HS-27A (cell line): ENCODE measurements at regions not wholly inside any gene's neighbourhood (a gene's known extent, or its start where the extent isn't known, plus 50 kb on each side); places are given as distances from the start of the nearest gene placed in this dataset.
"Not testable (repeated sequence)": the region's sequence is repeated elsewhere in the genome, so short reads cannot be mapped to it uniquely, and the experiment has no call there.

Experiments used
- DNase-seq: peaks from one replicate; pipeline ENCODE4 v3.0.0-alpha.2; 2012; ENCODE audit warnings: low read depth, missing footprints

DNA sequence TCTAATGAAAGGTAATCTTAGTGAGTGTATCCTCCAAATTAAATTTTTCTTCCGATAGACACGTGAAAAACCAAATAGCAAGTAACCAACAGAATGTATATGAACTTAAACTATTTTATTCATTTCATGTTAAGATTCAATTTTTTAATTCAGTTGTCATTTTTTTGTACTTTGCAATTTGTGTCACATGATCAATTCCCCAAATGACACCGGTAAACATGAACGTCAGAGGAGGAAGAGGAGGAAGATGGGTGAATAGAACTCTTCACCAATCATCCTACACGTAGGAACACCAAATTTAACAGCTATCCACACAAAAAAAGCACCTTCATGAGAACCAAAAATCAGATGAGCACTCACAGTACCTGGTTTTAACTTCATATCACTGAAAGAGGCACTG lies 401.4 kb upstream of the MIR17HG start:
- DNase-seq: not testable (repeated sequence)

DNA sequence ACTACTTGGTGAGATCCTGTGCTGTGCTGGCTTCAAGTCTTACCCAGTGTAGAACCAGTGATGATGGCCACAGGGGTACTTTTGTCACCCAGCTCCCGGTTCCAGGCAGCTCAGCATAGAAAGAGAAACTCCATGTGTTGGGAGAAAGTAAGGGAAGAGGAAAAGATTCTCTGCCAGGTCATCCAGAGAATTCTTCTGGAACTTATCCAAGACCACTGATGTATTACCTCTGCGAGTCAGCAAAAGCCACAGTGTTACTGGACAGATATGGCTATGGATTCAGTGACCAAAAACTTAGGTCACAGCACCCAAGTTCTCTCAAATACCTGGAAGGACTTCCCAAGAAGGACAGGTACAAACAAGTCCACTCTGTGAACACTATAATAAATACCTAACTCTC lies 399.5 kb upstream of the MIR17HG start:
- no peak for DNase-seq

DNA sequence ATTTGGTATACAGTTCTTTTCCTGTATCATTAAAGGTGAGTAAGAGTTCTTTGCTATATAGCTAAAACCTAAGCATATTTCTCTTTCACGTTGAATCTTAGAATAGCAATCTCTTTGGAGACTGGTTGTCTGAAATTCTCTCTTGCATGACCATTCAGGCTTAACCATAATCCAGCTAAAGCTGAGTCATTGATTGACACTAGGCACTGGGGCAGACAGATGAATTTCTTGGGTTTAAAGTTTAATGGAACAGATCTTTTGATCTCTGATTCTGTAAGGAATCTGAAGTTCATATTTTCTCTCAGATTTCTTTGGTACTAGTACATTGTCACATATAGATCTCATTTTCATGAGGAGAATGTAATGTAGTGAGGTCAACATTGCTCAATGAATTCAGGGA lies 397.3 kb upstream of the MIR17HG start:
- DNase-seq: no peak

DNA sequence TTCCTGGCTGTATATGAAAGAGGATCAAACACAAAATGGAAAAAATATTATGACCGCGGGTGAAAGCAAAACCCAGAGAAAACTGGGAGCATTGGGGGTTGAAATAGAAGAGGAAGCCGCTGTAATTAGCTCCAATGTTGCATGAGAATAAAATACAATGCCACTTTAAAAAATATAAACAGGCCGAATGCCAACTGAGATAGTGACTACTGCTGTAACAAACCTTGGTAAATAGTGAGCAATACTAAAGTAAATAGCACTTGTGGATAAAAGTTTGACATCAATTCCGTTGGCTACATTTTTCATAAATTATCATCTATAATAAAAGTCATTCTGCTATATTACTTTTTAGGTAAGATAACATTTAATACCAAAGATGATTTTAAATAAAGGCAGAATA lies 395.8 kb upstream of the MIR17HG start:
- DNase-seq: no peak

DNA sequence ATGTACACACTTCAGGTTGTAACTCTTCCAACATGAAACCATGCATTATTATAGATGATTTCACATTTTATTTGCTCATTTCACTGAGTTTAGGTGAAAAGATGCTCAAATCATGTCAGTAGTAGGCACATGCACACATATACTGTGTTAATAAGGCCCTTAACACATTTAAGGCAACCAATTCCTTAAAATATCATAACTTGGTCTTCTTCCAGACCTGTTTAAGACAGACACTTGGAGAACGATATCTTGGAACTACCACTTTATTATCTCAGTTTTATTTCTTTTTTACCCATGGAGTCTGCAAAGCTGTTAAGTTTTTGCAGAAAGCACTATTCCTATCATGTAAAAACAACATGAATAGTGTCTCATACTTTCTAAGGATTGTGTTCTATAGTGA lies 395.2 kb upstream of the MIR17HG start:
- DNase-seq: no peak

DNA sequence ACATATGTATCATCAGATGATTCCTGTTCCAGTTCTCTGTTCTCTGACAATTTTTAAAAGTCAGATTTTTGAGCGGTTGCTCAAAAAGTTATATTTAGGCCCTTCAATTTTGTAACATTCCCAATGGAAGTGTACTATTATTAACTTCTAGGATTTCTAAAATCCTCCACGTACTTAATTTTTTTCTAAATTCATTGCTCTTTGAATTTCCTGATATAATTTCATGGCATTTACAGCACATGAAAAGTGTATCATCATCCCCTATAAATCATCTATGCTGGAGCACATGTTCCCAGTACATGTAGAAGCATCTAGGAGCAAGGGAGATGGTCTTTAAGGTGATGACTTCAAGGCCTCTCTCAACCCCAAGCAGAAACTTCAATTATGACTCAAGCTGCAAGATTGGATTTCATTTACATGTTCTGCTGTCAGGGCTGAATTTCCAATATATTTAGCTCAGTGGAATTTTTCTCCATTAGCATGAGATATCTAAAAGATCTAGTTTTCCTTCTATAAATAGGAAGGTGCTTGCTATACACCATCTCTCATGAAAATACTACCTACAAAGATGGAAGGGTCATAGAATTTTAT lies 392.8 kb upstream of the MIR17HG start:
- no peak for DNase-seq

DNA sequence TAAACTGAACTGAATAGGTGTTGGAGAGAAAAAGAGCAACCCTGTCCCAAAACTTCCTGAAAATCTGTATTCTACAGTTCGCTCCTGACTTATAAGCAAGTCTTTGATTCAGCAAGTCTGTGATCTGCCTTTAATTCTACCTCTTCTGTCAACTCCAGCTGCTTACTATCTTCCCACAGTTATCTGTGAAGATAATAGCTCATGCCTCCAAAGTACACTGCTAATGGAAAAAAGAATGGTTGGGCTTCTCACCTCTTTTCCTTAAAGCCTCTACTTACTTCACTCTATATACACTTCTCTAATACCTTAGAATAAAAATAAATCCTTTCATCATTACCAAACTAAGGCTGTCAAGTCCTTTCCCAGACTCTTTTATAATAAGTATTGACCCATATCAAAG lies 391.5 kb upstream of the MIR17HG start:
- no peak for DNase-seq

DNA sequence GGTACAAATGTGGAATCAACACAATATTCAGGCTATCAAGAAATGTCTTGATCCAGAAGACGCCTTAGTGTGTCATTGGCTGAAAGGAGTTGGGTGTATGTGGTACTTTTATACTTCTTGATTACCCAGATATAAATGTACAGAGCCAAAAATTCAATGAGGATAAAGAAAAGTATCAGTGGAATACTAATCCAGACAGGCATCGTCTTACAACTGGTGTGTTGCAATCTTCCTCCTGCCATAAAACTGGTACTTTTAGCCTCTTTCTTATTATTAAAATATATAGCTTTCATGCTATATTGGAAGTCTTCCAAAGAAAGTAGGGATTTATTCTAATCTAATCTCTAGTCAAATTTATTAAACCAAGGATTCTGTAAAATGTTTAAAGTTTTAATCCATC lies 388.6 kb upstream of the MIR17HG start:
- DNase-seq: no peak

DNA sequence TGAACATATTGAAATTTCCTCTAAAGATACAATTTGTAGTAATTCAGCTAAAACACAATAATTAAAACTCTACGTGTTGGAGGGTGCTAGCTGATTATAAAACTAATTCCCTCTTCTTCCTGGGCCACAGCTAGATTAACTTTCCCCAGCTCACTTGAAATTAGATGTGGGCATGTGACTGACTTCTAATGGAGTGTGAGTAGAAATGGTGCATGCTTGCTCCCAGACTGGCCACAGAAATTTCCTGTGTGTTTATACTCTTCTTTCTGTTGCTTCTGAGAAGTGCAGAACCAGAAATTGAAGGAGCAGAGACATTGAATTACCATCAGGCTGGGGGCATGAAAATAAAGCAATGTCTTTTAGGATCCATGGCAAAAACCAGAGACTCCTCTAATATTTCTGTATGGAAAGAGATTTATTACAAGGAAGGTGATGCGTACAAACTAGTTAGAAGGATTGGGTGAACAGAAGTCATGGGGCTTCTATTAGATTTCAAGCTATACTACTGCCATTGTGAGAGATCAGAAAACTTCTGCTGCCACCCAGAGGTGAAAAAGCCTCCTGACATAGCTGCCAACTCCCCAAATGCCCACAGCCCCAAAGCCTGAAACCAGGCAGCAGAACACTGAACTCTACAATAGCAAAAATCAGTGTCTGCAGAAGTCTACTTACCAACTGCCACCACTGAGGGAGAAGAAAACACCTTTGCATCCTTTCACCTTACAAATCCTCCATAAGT lies 379.2 kb upstream of the MIR17HG start:
- DNase-seq: no peak

DNA sequence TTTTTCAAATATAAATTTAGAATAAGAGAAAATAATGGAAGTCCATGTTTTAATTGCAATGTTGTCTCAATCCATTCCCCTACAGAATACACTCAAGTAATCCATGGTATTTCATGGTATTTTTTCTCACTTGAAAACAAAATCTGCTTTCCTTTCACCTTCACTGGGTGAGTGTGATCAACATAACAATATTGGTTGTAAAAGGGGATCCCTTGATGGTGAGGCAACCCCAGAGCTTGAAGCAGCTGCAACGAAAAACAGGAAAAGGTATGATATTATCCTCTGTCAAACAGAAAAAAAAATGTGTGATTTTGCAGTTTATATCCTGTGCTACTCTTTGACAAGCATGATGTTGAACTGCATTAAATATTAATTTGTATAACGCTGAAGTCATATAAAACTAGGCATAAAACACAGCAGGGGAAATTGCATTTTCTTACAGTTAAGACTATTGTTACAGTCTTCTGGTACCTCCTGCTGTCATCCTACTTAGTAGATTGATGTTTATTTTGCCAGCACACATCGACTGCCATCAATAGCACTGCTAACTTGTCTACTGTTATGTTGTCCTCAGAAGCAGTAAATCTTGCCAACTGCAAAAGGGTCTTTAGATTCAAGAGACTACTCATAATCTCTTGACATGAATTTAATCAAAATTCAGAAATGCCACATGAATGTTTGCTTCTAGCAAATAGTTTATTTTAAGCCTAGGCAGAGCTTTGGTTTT lies 373.1 kb upstream of the MIR17HG start:
- no peak for DNase-seq

DNA sequence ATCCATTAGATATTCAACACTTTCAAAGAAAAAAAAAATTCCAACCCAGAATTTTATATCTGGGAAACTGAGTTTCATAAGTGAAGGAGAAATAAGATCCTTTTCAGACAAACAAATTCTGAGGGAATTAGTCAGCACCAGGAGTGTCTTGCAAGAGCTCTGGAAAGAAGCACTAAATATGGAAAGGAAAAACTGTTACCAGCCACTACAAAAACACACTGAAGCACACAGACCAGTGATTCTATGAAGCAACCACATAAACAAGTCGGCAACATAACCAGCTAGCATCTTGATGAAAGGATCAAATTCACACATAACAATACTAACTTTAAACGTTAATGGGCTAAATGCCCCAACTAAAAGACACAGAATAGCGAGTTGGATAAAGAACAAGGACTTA lies 368.4 kb upstream of the MIR17HG start:
- no peak for DNase-seq

DNA sequence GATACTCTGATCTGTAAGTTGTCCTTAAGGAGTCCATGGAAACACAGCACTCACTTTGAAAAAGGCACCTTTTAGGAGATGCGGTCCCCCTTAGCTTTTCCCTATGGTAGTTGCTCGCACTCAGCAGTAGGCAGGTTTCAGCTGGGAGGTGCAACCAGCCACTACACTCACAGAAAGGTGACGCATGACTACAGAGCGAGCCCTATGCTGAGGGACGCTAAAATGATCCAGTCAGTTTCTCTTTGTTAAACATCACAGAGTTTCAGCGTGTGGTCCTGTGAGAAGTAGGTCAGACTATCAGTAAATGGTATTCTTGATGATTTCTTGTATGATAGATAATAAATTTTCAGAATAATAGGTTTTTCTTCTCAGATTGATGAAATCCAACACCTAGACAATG lies 362.7 kb upstream of the MIR17HG start:
- no peak for DNase-seq

DNA sequence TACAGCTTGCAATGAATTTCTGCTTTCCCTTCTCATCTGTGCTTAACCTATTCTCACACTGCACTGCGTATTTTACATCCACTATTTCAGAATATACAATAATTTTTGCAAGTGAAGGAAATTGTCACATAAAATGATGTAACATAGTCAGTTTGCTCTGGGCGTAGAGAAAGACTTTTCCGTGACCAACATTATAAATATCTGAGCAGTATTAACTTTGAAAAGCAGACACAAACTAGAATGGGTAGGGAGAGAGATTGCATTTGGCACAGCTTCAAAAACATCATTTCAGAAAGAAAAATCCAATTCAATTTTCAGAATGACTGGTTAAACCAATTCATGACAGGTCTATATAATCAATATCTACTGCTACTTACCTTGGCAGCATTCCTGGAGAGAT lies 352.5 kb upstream of the MIR17HG start:
- DNase-seq: no peak

DNA sequence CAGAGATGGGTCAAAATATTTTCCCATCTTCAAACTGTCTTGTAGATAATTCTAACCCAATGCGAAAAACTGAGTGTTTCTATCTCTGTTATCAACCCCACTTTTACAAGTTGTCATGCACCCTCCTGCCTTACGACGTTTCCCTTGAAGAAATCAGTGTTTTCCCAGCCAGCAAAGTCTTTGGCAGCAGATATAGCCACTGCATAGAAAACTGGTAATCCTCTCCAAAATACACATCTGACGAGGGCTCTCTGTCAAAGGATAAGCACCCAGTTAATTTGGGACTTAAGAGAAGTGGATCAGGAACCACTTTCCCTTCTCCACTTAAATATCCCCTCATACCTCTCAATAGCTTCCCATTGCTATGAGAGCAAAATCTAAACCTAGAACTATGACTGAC lies 351.9 kb upstream of the MIR17HG start:
- no peak for DNase-seq

DNA sequence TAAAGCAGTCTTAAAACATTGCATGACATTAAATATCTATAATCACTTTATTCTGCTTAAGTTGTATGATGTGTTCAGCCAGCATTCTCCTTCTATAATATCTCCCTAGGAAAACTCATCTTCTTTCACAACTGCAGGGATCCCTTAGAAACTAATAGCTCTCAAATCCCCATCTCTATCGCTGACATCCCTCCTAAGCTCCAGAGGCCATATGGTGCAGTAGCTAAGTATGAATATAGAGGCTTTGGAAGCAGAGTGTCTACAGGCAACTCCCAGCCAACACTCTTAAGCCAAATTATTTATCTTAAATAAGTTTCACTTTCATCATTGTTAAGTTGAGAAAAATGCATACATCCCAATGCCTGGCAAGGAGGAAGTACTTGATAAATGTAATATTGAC lies 349.5 kb upstream of the MIR17HG start:
- DNase-seq: no peak

DNA sequence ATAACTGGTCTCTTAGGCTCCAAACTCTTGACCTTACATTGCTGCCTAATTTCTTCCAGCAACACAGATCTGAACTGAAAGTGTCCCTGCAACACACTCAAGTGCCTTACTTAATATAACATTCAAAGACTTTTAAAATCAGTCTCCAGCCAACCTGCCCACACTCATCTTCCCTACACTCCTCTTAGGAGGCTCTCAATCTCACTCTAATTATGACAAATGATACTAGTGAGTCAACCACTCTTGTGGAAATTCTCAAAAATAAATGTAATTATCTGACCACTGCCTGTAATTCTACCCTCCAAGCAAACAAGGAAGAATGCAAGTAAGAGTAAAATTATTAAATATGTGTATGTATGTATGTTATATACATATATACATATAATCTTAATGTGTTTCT lies 348.1 kb upstream of the MIR17HG start:
- DNase-seq: no peak

DNA sequence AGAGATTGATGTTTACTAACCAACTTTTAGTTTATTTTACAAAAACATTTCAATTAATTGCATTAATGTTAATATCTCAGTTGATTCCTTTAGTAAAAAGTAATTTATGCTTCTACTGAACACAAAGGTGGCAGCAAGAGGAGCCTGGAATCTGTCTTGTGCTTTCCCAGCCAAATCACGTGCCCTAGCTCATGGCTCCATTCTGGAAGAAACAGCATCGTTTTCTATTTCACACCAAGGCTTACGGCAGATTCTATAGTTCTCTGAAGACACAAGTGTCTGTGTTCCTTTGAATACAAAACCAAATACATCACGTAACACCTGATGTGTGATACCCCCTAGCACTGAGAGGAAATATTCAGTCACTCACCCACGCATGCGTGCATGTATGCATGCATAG lies 346.1 kb upstream of the MIR17HG start:
- no peak for DNase-seq

DNA sequence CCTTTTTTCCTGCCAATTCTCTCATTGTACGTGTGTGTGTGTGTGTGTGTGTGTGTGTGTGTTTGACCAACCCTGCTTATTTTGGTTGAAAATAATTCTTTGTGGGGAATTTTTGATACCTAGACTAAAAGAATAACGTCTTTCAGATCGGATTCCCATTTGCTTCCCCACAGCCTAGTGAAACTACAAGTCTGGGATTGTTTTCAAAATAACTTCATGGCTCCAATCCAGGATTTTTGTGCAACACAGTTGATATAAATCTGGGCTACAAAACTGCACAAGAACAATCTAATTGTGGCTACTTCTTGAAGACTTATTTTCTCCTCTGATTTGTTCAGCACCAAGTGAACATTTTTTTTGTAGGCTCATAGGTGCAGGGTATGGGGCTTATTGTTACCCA lies 332.8 kb upstream of the MIR17HG start:
- DNase-seq: no peak

DNA sequence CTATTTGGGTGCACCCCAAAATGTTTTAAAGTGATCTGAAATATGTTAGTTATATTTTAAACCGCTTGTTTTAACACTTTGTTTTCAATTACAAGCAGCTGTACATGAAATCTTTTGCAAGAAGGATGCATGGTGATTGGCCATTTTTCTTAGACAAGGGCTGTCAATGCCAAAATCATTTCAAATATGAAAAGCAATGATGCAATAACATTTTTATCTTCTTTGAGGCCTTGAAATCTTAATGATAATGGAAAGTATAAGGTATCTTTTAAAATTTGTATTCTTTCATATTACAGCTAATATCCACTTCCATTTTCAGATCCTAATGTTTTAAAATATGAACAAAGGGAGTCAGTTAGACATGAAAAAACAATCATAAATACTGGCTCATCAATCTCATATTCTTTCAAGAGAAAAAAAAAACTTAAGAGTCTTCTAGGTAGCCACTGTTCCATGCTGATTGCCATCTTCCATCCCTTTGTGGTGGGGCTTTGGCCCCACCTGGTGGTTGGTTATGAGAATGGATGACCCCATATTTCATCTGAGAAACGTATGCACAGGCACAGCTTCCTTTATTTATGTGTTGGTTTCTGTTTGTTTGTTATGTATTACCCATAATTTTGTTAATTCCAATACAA lies 330.3 kb upstream of the MIR17HG start:
- peak; percentile 1 for DNase-seq

DNA sequence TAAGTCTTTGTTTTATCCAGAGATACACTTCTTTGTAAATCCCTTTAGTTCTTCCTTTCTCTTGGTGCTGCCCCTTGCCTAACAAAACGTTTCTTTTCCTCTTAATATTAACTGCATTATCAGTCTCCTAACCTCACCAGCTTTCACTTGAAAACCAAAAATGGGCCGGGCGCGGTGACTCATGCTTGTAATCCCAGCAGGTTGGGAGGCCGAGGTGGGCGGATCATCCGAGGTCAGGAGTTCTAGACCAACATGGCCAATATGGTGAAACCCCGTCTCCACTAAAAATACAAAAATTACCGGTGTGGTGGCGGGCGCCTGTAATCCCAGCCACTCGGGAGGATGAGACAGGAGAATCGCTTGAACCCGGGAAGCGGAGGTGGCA lies 329.8 kb upstream of the MIR17HG start:
- no peak for DNase-seq

DNA sequence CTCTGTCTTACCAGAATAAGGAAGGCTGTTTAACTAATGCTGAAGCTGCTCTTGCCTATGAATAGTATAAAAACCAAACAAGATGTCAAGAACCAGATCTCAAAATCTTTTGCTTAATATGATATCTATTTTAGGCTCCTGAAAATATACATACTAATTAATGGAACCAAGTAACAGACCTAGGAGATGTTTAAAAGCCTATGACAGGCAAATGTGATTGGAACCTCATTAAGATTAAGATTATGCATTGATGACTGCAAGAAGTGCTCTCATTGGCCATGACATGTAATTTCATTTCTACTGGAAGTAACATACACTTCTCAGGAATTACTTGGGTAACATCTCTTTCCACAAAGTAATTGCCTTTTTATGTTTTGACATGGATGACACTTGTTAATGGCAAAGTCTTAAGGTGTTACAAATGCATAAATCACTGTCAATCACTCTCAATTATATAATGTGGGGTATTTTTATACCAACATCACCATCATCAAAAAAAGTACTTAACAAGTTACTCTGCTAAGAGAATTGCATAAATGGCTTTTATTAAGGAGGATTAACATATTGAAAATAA lies 326.9 kb upstream of the MIR17HG start:
- DNase-seq: no peak

DNA sequence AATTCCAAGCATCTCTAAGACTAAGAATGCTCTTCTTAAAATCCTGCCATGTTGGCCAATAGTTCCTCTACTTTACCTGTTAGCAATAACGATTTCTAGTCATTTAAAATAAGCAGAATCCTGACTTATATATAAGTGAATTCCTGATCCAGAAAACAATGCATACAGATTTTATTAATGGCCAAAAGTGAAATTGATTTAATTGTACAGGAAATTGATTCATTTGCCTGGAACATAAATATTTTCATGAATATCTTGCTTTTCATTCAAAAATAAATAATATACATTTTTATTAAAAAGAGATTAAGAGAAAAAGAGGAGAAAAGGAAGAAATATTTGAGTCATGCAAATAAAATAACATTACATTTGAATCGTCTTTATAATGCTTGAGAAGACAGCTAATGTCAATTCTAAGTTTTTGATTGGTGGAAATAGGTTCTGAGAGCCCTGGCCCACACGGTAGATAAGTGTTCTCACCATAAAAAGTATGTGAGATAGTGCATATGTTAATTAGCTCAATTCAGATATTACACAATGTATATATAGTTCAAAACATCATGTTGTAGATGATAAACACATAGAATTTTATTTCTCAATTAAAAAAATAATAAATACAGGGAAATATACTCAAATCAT lies 323.2 kb upstream of the MIR17HG start:
- no peak for DNase-seq
